Testis (tissue), 2 donors: ENCODE measurements at regions not wholly inside any gene's neighbourhood (a gene's known extent, or its start where the extent isn't known, plus 50 kb on each side); places are given as distances from the start of the nearest gene placed in this dataset.
"Not testable (repeated sequence)": the region's sequence is repeated elsewhere in the genome, so short reads cannot be mapped to it uniquely, and the experiment has no call there.

Experiments used
- DNase-seq: peaks from one replicate; pipeline ENCODE4 v3.0.0-alpha.2; 2019
- H3K27ac ChIP-seq, 2 donors: fragments of 200-600 bp; sonication (generic); one replicate each; pipeline ENCODE4 v1.5.1; 2019
- H3K27me3 ChIP-seq: fragments of 200-600 bp; sonication (generic); one replicate; pipeline ENCODE4 v1.5.1; 2019
- H3K36me3 ChIP-seq: fragments of 200-600 bp; sonication (generic); one replicate; pipeline ENCODE4 v1.5.1; 2017; ENCODE audit warnings: low read depth; ENCODE audit errors: missing control alignments
- H3K4me1 ChIP-seq: fragments of 200-600 bp; sonication (generic); one replicate; pipeline ENCODE4 v1.5.1; 2019
- H3K4me3 ChIP-seq, 2 donors: fragments of 200-600 bp; sonication (generic); one replicate each; pipeline ENCODE4 v1.5.1; 2017 to 2019
- H3K9me3 ChIP-seq: fragments of 200-600 bp; sonication (generic); one replicate; pipeline ENCODE4 v1.5.1; 2017
- CTCF ChIP-seq, 3 experiments: fragments of 450-650 bp in 2 of 3; fragments of 200-600 bp in 1 of 3; sonication (generic) in 1 of 3; IDR thresholded peaks; one replicate each; pipeline ENCODE4 v1.5.1; 2016 to 2019; ENCODE audit warnings: antibody characterized with exemption in 3 of 3, mild to moderate bottlenecking in 2 of 3, moderate library complexity in 1 of 3
- POLR2A ChIP-seq: fragments of 450-650 bp; IDR thresholded peaks from one replicate; pipeline ENCODE4 v1.6.1; 2017; ENCODE audit warnings: antibody characterized with exemption, mild to moderate bottlenecking, moderate library complexity
- WGBS, 2 donors: methylation state at CpG; one replicate each; pipeline ENCODE4 v1.1.5; 2018; 5-methylcytosine and 5-hydroxymethylcytosine counted together
- intact Hi-C: fragments of 100-400 bp; cut with DNase I; formaldehyde crosslinking; loops from one replicate; pipeline ENCODE4 v1.15.1; 2023; ENCODE audit warnings: low total_unique reads

- no peaks in the 10 kb centered on the region for H3K9me3 ChIP-seq
- no peak overlapping the region for H3K4me3 ChIP-seq
- TF ChIP-seq CTCF (IDR thresholded peaks at IDR 0.05) (no peak), POLR2A (no peak)
- H3K27me3 ChIP-seq, result no peaks in the 10 kb centered on the region
- no peak overlapping the region for H3K27ac ChIP-seq
- 77 to 91% methylated on average over 1 of the region's 1 CpG for WGBS, 2 donors
- H3K36me3 ChIP-seq, result no peaks in the 10 kb centered on the region
- H3K4me1 ChIP-seq, result no peaks in the 10 kb centered on the region
- intact Hi-C loops, result no loop called here
- DNase-seq, result no peak
Measured at GRCh38 chr4:132333724-132334047, 815.4 kb upstream of the PCDH10 start.

- Histone ChIP-seq H3K27ac (no peak overlapping the region), H3K4me1 (no peaks in the 10 kb centered on the region), H3K27me3 (no peaks in the 10 kb centered on the region), H3K4me3 (no peak overlapping the region), H3K36me3 (no peaks in the 10 kb centered on the region), H3K9me3 (no peaks in the 10 kb centered on the region)
- 31 to 55% methylated on average over 3 of the region's 3 CpGs for WGBS, 2 donors
- intact Hi-C loops, result no loop called here
- no peak for DNase-seq
- TF ChIP-seq CTCF (IDR thresholded peaks at IDR 0.05), result no peak
- no peak for TF ChIP-seq POLR2A
Measured at GRCh38 chr4:132334081-132334480, 815.0 kb upstream of the PCDH10 start.

DNA sequence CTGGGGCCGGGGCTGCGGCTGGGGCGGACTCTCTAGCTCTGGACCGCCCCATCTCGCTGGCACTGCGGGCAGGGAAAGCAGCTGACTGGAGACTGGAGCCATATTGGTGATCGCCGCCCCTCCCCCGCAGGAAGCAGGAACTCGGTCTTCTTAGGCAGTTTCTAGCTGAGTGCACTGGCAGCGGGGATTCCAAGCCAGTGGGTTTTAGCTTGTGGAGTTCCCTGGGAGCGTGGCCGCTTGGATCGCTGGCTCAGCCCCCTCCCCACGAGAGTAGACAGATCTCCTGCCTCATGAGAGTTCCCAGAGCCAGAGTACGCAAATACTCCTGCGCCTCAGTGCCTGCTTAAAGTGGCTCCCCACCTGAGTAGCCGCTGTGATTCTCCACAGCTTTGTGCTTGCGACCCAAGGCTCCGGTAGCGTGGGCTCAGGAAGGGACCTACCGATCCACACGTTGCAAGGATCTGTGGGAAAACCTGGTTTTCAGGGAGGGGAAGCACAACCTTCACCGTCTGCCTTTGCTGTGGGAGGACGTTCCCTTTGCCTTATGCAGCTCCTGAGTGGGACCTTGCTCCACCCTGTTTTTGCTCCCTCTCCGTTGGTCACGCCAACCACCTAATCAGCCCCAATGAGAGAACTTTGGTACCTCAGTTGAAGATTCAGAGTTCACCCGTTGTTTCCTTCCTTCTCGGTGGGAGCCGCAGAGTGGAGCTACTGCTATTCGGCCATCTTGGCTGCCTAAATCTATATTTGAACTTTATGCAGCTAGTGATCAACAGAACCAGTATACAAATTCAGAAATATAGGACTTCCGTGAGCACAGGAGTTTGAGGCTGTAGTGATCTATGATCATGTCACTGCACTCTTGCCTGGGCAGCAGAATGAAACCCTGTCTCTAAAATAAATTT, 803.9 kb upstream of the PCDH10 start:
- no peak overlapping the region for H3K27ac ChIP-seq
- TF ChIP-seq POLR2A, result no peak
- no peak for TF ChIP-seq CTCF (IDR thresholded peaks at IDR 0.05)
- peak overlapping the region; percentile 39 to 43 for H3K4me3 ChIP-seq
- no peaks in the 10 kb centered on the region for H3K27me3 ChIP-seq
- intact Hi-C loops, result no loop called here
- DNase-seq, result peak; percentile 63
- H3K4me1 ChIP-seq, result no peaks in the 10 kb centered on the region
- H3K9me3 ChIP-seq, result no peaks in the 10 kb centered on the region
- H3K36me3 ChIP-seq, result no peaks in the 10 kb centered on the region
- 65 to 80% methylated on average over 8 to 32 of the region's 32 CpGs for WGBS, 2 donors

GRCh38 chr4:132346016-132346415, 803.1 kb upstream of the PCDH10 start:
- H3K36me3 ChIP-seq, result no peaks in the 10 kb centered on the region
- no peak overlapping the region for H3K27ac ChIP-seq
- H3K27me3 ChIP-seq, result no peaks in the 10 kb centered on the region
- TF ChIP-seq CTCF (IDR thresholded peaks at IDR 0.05) (no peak), POLR2A (no peak)
- H3K4me1 ChIP-seq, result no peaks in the 10 kb centered on the region
- DNase-seq, result no peak
- intact Hi-C loops, result no loop called here
- no peak overlapping the region for H3K4me3 ChIP-seq
- WGBS, 2 donors, result 50 to 69% methylated on average over 1 of the region's 1 CpG
- H3K9me3 ChIP-seq, result no peaks in the 10 kb centered on the region

DNA sequence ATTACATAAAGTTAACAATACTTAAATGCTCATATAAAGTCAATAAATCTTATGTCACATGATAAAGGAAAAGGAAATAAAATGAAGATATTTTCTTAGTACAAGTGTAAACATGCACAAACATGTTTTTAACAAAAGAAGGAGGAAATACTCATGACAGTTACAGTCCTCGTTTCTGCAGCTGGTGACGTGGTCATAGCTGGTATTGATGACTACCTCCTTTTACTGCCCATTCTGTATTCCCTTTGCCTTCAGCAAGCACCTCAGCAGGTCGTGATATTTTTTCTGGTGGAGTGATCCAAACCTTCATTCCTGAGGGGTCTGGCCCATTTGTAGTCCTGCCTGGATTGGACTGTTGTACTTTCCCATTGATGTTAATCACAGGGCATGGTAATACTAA, 797.5 kb upstream of the PCDH10 start:
- WGBS, 2 donors, result 86 to 87% methylated on average over 3 of the region's 3 CpGs
- DNase-seq, intact Hi-C loops, H3K36me3 ChIP-seq, H3K27me3 ChIP-seq, H3K4me3 ChIP-seq, H3K27ac ChIP-seq, H3K9me3 ChIP-seq, H3K4me1 ChIP-seq: not testable (repeated sequence)
